ENCODE measurements at regions not wholly inside any gene's neighbourhood (a gene's known extent, or its start where the extent isn't known, plus 50 kb on each side); places are given as distances from the start of the nearest gene placed in this dataset.

DNA sequence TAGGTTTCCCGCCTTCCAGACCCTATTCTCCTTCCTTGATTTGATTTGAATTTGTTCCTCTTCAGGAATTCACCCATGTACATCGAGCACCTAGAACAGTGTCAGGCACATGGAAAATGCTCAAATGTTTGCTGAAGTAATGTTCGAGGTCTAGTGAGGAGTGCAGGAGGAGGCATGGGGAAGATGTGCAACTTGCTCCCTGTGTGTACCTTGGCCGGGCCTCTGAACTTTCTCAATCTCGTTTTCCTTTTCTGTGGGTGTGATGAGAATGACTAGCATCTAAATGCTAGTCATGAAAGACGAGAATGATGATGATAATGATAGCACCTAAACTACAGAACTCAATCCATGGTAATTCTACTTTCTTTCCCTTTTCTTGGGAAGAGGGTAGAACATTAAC, 279.1 kb upstream of the PLET1 start:
- TF ChIP-seq, protein P1, sequence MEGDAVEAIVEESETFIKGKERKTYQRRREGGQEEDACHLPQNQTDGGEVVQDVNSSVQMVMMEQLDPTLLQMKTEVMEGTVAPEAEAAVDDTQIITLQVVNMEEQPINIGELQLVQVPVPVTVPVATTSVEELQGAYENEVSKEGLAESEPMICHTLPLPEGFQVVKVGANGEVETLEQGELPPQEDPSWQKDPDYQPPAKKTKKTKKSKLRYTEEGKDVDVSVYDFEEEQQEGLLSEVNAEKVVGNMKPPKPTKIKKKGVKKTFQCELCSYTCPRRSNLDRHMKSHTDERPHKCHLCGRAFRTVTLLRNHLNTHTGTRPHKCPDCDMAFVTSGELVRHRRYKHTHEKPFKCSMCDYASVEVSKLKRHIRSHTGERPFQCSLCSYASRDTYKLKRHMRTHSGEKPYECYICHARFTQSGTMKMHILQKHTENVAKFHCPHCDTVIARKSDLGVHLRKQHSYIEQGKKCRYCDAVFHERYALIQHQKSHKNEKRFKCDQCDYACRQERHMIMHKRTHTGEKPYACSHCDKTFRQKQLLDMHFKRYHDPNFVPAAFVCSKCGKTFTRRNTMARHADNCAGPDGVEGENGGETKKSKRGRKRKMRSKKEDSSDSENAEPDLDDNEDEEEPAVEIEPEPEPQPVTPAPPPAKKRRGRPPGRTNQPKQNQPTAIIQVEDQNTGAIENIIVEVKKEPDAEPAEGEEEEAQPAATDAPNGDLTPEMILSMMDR (IDR thresholded peaks at IDR 0.05): no peak
- TF ChIP-seq POLR2AphosphoS5 (IDR thresholded peaks at IDR 0.05) (no peak), POLR2A (IDR thresholded peaks at IDR 0.05) (no peak), EP300 (IDR thresholded peaks at IDR 0.05; ENCODE audit: low read depth) (no peak)

Measured in transverse colon (tissue), 4 donors.